IMR-90 (cell line): ENCODE measurements at regions not wholly inside any gene's neighbourhood (a gene's known extent, or its start where the extent isn't known, plus 50 kb on each side); places are given as distances from the start of the nearest gene placed in this dataset.
A peak's percentile ranks its signal among the peaks of the same experiment; 100 is the strongest.

ENCODE experiments used
- ATAC-seq: fragments of 200-7000 bp; cut with Tn5 transposase; 2 replicates; pipeline ENCODE4 v1.9.1; 2020; ENCODE audit warnings: low read depth, mild to moderate bottlenecking, moderate library complexity
- BruUV-seq: library from RNA; stranded (reverse); fragments of 400-500 nt; replicated peaks from 2 replicates; lab custom pipeline; 2021; lab: Mats Ljungman, UMichigan
- CTCF ChIA-PET: fragments of 300-600 bp; formaldehyde crosslinking; extraction: SDS; loops from one replicate; lab custom pipeline; 2021; ENCODE audit warnings: antibody characterized with exemption; lab: Yijun Ruan, JAX
- POLR2A ChIA-PET: fragments of 300-600 bp; sonication (Branson Sonifier 250); formaldehyde crosslinking; loops from one replicate; lab custom pipeline; 2022; ENCODE audit warnings: antibody characterized with exemption; ENCODE audit not compliant: unreplicated experiment; lab: Charles Lee
- DNase-seq: peaks from one replicate; pipeline ENCODE4 v3.0.0; 2013
- H2AFZ ChIP-seq: replicated peaks from 2 replicates; pipeline ENCODE3; 2013; ENCODE audit warnings: low read length, mild to moderate bottlenecking; ENCODE audit not compliant: poor library complexity
- H2AK5ac ChIP-seq: 2 replicates; pipeline ENCODE4 v1.6.1; 2013; ENCODE audit warnings: low read depth, low read length, inconsistent platforms
- H2AK9ac ChIP-seq: replicated peaks from 2 replicates; pipeline ENCODE3; 2013; ENCODE audit warnings: mild to moderate bottlenecking, low read depth, low read length, moderate library complexity; ENCODE audit not compliant: poor library complexity
- H2BK120ac ChIP-seq: 2 replicates; pipeline ENCODE4 v1.6.1; 2013; ENCODE audit warnings: low read depth, low read length, inconsistent platforms
- H2BK15ac ChIP-seq: 3 replicates; pipeline ENCODE4 v1.6.1; 2013; ENCODE audit warnings: low read depth, low read length, inconsistent platforms
- H2BK20ac ChIP-seq: 2 replicates; pipeline ENCODE4 v1.6.1; 2013; ENCODE audit warnings: low read depth, mild to moderate bottlenecking, inconsistent platforms, low read length, moderate library complexity
- H2BK5ac ChIP-seq: 2 replicates; pipeline ENCODE4 v1.6.1; 2013; ENCODE audit warnings: mild to moderate bottlenecking, low read depth, low read length, inconsistent platforms; ENCODE audit not compliant: poor library complexity, severe bottlenecking
- H3K14ac ChIP-seq: replicated peaks from 2 replicates; pipeline ENCODE4 v1.6.1; 2013; ENCODE audit warnings: low read depth, low read length, inconsistent platforms
- H3K18ac ChIP-seq: 2 replicates; pipeline ENCODE4 v1.6.1; 2013; ENCODE audit warnings: low read depth, low read length, control low read depth
- H3K23ac ChIP-seq: 2 replicates; pipeline ENCODE4 v1.6.1; 2013; ENCODE audit warnings: low read depth, low read length, inconsistent platforms
- H3K27ac ChIP-seq: 2 replicates; pipeline ENCODE4 v1.5.1; 2013; ENCODE audit warnings: mild to moderate bottlenecking, control low read depth, low read length; ENCODE audit not compliant: insufficient read depth
- H3K27me3 ChIP-seq: 2 replicates; pipeline ENCODE4 v1.6.1; 2013; ENCODE audit warnings: low read length; ENCODE audit not compliant: control insufficient read depth, insufficient read depth
- H3K36me3 ChIP-seq: 2 replicates; pipeline ENCODE4 v1.6.1; 2013; ENCODE audit warnings: low read length, mixed read lengths; ENCODE audit not compliant: control insufficient read depth, insufficient read depth
- H3K4ac ChIP-seq: 2 replicates; pipeline ENCODE4 v1.6.1; 2013; ENCODE audit warnings: low read depth, low read length, inconsistent platforms
- H3K4me1 ChIP-seq: 2 replicates; pipeline ENCODE4 v1.6.1; 2013; ENCODE audit warnings: low read length, mixed read lengths; ENCODE audit not compliant: control insufficient read depth, insufficient read depth
- H3K4me2 ChIP-seq: 2 replicates; pipeline ENCODE4 v1.6.1; 2013; ENCODE audit warnings: low read depth, mild to moderate bottlenecking, control low read depth, low read length, moderate library complexity
- H3K4me3 ChIP-seq: 2 replicates; pipeline ENCODE4 v1.5.1; 2013; ENCODE audit warnings: low read depth, mild to moderate bottlenecking, control low read depth, low read length, moderate library complexity; ENCODE audit not compliant: insufficient read depth
- H3K56ac ChIP-seq: 2 replicates; pipeline ENCODE4 v1.6.1; 2013; ENCODE audit warnings: low read length, inconsistent platforms; ENCODE audit not compliant: insufficient read depth; ENCODE audit errors: extremely low read depth
- H3K79me1 ChIP-seq, 2 experiments: 2 replicates each; pipeline ENCODE4 v1.6.1; 2013; ENCODE audit warnings: low read length in 2 of 2, inconsistent platforms in 1 of 2, low read depth in 1 of 2
- H3K9ac ChIP-seq: 2 replicates; pipeline ENCODE4 v1.6.1; 2013; ENCODE audit warnings: low read depth, low read length, control low read depth
- H3K9me1 ChIP-seq: 2 replicates; pipeline ENCODE4 v1.6.1; 2013; ENCODE audit warnings: low read length, inconsistent platforms; ENCODE audit not compliant: insufficient read depth
- H3K9me3 ChIP-seq: 2 replicates; pipeline ENCODE4 v1.6.1; 2013; ENCODE audit warnings: low read length; ENCODE audit not compliant: control insufficient read depth, insufficient read depth
- H4K20me1 ChIP-seq: 2 replicates; pipeline ENCODE4 v1.6.1; 2013; ENCODE audit warnings: low read length, inconsistent platforms; ENCODE audit not compliant: insufficient read depth
- H4K5ac ChIP-seq: 2 replicates; pipeline ENCODE4 v1.6.1; 2013; ENCODE audit warnings: mild to moderate bottlenecking, low read depth, low read length, control low read depth
- H4K8ac ChIP-seq, 2 experiments: 2 replicates each; pipeline ENCODE4 v1.6.1; 2013; ENCODE audit warnings: low read depth in 2 of 2, low read length in 2 of 2, control low read depth in 1 of 2, inconsistent platforms in 1 of 2
- H4K91ac ChIP-seq: 2 replicates; pipeline ENCODE4 v1.6.1; 2013; ENCODE audit warnings: low read depth, low read length, inconsistent platforms; ENCODE audit not compliant: insufficient read depth
- BHLHE40 ChIP-seq: fragments of 150-350 bp; IDR thresholded peaks from 2 replicates; pipeline ENCODE4 v1.6.1; 2016; ENCODE audit warnings: mild to moderate bottlenecking, low read depth, low read length
- CEBPB ChIP-seq: IDR thresholded peaks from 2 replicates; pipeline ENCODE4 v1.6.1; 2012; ENCODE audit warnings: low read depth, low read length, improper control_type of control experiment
- CHD1 ChIP-seq: IDR thresholded peaks from 2 replicates; pipeline ENCODE4 v1.6.1; 2012; ENCODE audit warnings: low read depth, low read length, improper control_type of control experiment
- FOS ChIP-seq: fragments of 150-350 bp; IDR thresholded peaks from 2 replicates; pipeline ENCODE4 v1.6.1; 2016; ENCODE audit warnings: low read depth, low read length
- MAFK ChIP-seq: IDR thresholded peaks from 2 replicates; pipeline ENCODE4 v1.6.1; 2012; ENCODE audit warnings: low read depth, low read length, improper control_type of control experiment
- MAZ ChIP-seq: IDR thresholded peaks from 2 replicates; pipeline ENCODE4 v1.6.1; 2012; ENCODE audit warnings: low read depth, mild to moderate bottlenecking, low read length, improper control_type of control experiment, moderate library complexity, borderline replicate concordance
- MXI1 ChIP-seq: IDR thresholded peaks from 2 replicates; pipeline ENCODE4 v1.6.1; 2012; ENCODE audit warnings: low read depth, mild to moderate bottlenecking, low read length, moderate library complexity, borderline replicate concordance
- NFE2L2 ChIP-seq: fragments of 150-350 bp; IDR thresholded peaks from 2 replicates; pipeline ENCODE4 v1.6.1; 2016; ENCODE audit warnings: low read depth, mild to moderate bottlenecking, low read length
- POLR2A ChIP-seq: IDR thresholded peaks from 2 replicates; pipeline ENCODE4 v1.6.1; 2012; ENCODE audit warnings: mild to moderate bottlenecking, low read depth, low read length
- RAD21 ChIP-seq: IDR thresholded peaks from 2 replicates; pipeline ENCODE4 v1.6.1; 2012; ENCODE audit warnings: low read length, improper control_type of control experiment
- RCOR1 ChIP-seq: IDR thresholded peaks from 2 replicates; pipeline ENCODE4 v1.6.1; 2012; ENCODE audit warnings: mild to moderate bottlenecking, low read length, improper control_type of control experiment; ENCODE audit not compliant: insufficient replicate concordance
- RFX5 ChIP-seq: IDR thresholded peaks from 2 replicates; pipeline ENCODE4 v1.8.0; 2012; ENCODE audit warnings: low read depth, mild to moderate bottlenecking, low read length, moderate library complexity
- SMC3 ChIP-seq: fragments of 150-350 bp; IDR thresholded peaks from 2 replicates; pipeline ENCODE4 v1.6.1; 2016; ENCODE audit warnings: low read depth, mild to moderate bottlenecking, antibody characterized with exemption, low read length, moderate library complexity
- WGBS, 2 experiments: methylation state at CpG; one replicate each; pipeline versions ENCODE4 v1.1.5 to v1.1.7; 2013; ENCODE audit warnings: missing lambda C conversion rate in 2 of 2; ENCODE audit not compliant: insufficient read length in 1 of 2; ENCODE audit errors: extremely low coverage in 2 of 2; 5-methylcytosine and 5-hydroxymethylcytosine counted together
- dilution Hi-C: fragments of 300-500 bp; cut with HindIII; formaldehyde crosslinking; loops from one replicate; pipeline ENCODE4 v1.14.3; 2018; ENCODE audit warnings: low sequenced_read_pairs; ENCODE audit not compliant: unreplicated experiment
- in situ Hi-C: fragments of 300-500 bp; cut with MboI; formaldehyde crosslinking; loops from 3 replicates; pipeline ENCODE4 v1.14.3; 2019; ENCODE audit warnings: low sequenced_read_pairs, inconsistent platforms, mixed read lengths
- intact Hi-C: fragments of 100-400 bp; cut with micrococcal nuclease; formaldehyde crosslinking; loops from 2 replicates; pipeline ENCODE4 v1.10.0; 2022
- TF ChIP-seq, protein P1 (sequence below): fragments of 150-350 bp; IDR thresholded peaks from 2 replicates; pipeline ENCODE4 v1.6.1; 2016; ENCODE audit warnings: low read depth, mild to moderate bottlenecking, low read length, moderate library complexity, borderline replicate concordance
- TF ChIP-seq, protein P2 (sequence below): conservative IDR thresholded peaks from 2 replicates; pipeline ENCODE4 v1.5.1; 2012; ENCODE audit warnings: mild to moderate bottlenecking, low read depth, low read length, improper control_type of control experiment
- TF ChIP-seq, protein P3 (sequence below): fragments of 150-350 bp; IDR thresholded peaks from 2 replicates; pipeline ENCODE4 v1.6.1; 2017; ENCODE audit warnings: mild to moderate bottlenecking, antibody characterized with exemption, low read length, low read depth

DNA sequence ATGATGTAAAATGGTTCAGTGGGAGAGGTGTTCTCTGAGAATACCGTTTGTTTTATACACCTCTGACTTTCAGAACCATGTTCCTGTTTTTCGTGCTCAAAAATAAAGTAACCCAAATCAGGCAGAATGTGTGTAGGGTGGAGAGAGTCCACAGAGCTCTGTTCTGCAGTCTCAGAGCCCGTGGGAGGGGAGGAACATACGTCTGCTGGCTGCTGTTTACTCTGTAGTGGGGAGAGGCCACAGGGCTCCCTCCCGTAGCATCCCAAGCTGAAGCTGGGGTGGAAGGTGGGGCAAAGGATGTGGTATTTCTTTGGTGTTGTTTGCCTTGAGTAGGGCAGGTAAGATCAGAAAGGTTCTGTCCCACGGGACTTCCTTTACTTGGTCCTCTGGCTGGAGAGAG is 348.5 kb downstream of the DNAH5 start:
- no TSS peak for BruUV-seq
- Histone ChIP-seq H2BK5ac (no peak overlapping the region), H2BK15ac (no peak overlapping the region), H3K56ac (no peak overlapping the region), H3K79me1 (no peaks in the 10 kb centered on the region), H3K4ac (no peak overlapping the region), H3K9me1 (peaks cover 4% of the 10 kb centered on the region), H4K20me1 (no peaks in the 10 kb centered on the region), H3K18ac (no peak overlapping the region), H3K4me1 (no peaks in the 10 kb centered on the region; the same call in 1 of the 2 replicates), H3K9me3 (no peaks in the 10 kb centered on the region), H2BK120ac (no peak overlapping the region), H4K91ac (no peak overlapping the region), H3K23ac (no peak overlapping the region), H3K4me2 (no peak overlapping the region), H2AFZ (no peak overlapping the region), H3K14ac (no peak overlapping the region), H2BK20ac (0 out of 2 replicates have a peak overlapping the region, but pooled peaks have one; percentile 3), H3K9ac (no peak overlapping the region), H4K8ac (no peak overlapping the region), H3K27ac (no peak overlapping the region), H2AK9ac (no peak overlapping the region), H2AK5ac (no peak overlapping the region), H3K27me3 (no peaks in the 10 kb centered on the region), H4K5ac (no peak overlapping the region), H3K4me3 (no peak overlapping the region), H3K36me3 (no peaks in the 10 kb centered on the region)
- CTCF ChIA-PET = no interaction called here
- in situ Hi-C loops = no loop called here
- POLR2A ChIA-PET = no interaction called here
- dilution Hi-C loops = no loop called here
- TF ChIP-seq FOS (no peak), MXI1 (no peak), MAZ (no peak), RFX5 (no peak), CHD1 (no peak), BHLHE40 (no peak), POLR2A (no peak), MAFK (no peak), CEBPB (no peak), SMC3 (no peak), RCOR1 (no peak), RAD21 (no peak), NFE2L2 (no peak)
- TF ChIP-seq, protein P1, sequence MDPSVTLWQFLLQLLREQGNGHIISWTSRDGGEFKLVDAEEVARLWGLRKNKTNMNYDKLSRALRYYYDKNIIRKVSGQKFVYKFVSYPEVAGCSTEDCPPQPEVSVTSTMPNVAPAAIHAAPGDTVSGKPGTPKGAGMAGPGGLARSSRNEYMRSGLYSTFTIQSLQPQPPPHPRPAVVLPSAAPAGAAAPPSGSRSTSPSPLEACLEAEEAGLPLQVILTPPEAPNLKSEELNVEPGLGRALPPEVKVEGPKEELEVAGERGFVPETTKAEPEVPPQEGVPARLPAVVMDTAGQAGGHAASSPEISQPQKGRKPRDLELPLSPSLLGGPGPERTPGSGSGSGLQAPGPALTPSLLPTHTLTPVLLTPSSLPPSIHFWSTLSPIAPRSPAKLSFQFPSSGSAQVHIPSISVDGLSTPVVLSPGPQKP = no peak
- TF ChIP-seq, protein P2, sequence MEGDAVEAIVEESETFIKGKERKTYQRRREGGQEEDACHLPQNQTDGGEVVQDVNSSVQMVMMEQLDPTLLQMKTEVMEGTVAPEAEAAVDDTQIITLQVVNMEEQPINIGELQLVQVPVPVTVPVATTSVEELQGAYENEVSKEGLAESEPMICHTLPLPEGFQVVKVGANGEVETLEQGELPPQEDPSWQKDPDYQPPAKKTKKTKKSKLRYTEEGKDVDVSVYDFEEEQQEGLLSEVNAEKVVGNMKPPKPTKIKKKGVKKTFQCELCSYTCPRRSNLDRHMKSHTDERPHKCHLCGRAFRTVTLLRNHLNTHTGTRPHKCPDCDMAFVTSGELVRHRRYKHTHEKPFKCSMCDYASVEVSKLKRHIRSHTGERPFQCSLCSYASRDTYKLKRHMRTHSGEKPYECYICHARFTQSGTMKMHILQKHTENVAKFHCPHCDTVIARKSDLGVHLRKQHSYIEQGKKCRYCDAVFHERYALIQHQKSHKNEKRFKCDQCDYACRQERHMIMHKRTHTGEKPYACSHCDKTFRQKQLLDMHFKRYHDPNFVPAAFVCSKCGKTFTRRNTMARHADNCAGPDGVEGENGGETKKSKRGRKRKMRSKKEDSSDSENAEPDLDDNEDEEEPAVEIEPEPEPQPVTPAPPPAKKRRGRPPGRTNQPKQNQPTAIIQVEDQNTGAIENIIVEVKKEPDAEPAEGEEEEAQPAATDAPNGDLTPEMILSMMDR = no peak
- TF ChIP-seq, protein P3, sequence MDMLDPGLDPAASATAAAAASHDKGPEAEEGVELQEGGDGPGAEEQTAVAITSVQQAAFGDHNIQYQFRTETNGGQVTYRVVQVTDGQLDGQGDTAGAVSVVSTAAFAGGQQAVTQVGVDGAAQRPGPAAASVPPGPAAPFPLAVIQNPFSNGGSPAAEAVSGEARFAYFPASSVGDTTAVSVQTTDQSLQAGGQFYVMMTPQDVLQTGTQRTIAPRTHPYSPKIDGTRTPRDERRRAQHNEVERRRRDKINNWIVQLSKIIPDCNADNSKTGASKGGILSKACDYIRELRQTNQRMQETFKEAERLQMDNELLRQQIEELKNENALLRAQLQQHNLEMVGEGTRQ = no peak
- DNase-seq = no peak
- intact Hi-C loops = no loop called here
- no peak for ATAC-seq
- 80% methylated on average over 1 of the region's 6 CpGs; no CpG with 5 or more reads in 1 of the 2 experiments for WGBS, 2 experiments
